ENCODE measurements at regions not wholly inside any gene's neighbourhood (a gene's known extent, or its start where the extent isn't known, plus 50 kb on each side); places are given as distances from the start of the nearest gene placed in this dataset.

GRCh38 chr15:46854564-46854963 is 862.7 kb upstream of the SEMA6D start (continued):
- TF ChIP-seq PATZ1 (CRISPR knock-in tag; IDR thresholded peaks at IDR 0.05), result no peak
- no peak for TF ChIP-seq BORCS8-MEF2B (CRISPR knock-in tag; IDR thresholded peaks at IDR 0.05)
- no peak for TF ChIP-seq ZNF687 (CRISPR knock-in tag; IDR thresholded peaks at IDR 0.05)
- TF ChIP-seq HES4 (CRISPR knock-in tag; IDR thresholded peaks at IDR 0.05; ENCODE audit: borderline replicate concordance), result no peak
- TF ChIP-seq ZXDC (CRISPR knock-in tag; IDR thresholded peaks at IDR 0.05), result no peak
- TF ChIP-seq NFYC (CRISPR knock-in tag; IDR thresholded peaks at IDR 0.05), result no peak
- no peak for TF ChIP-seq BCL6 (CRISPR knock-in tag; IDR thresholded peaks at IDR 0.05)
